ENCODE measurements at regions not wholly inside any gene's neighbourhood (a gene's known extent, or its start where the extent isn't known, plus 50 kb on each side); places are given as distances from the start of the nearest gene placed in this dataset.

DNA sequence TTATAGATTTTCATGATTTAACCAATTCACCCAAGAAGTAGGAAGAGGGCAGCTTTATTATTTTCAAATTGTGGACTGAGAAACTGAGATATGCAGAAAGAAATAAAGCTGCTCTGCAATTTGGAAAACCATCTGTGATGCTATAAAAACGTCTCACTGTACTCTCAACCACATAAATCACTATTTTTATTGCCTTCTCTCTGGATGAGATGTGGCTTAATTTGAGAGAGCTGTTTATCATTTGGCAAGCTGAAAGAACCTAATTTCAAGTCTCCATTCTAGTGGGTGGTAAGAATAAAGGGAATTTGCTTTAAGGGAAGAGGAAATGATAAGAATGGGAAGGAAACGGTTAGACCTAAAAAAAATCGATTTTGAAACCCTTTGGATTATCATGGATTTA lies 49.9 kb upstream of the CYP1B1 start:
- H3K4me3 Mint-ChIP-seq = no peak overlapping the region
- no peak overlapping the region for H3K27ac Mint-ChIP-seq
- no peak for DNase-seq
- H3K27me3 Mint-ChIP-seq = peaks cover 7% of the 10 kb centered on the region
- H3K9me3 ChIP-seq (ENCODE audit: control insufficient read depth, low read length, poor library complexity, severe bottlenecking) = no peaks in the 10 kb centered on the region
- H3K4me1 Mint-ChIP-seq = peaks cover 1% of the 10 kb centered on the region
- no peaks in the 10 kb centered on the region for H3K36me3 Mint-ChIP-seq (ENCODE audit: low read depth)
- ATAC-seq = no peak
